ENCODE measurements at regions not wholly inside any gene's neighbourhood (a gene's known extent, or its start where the extent isn't known, plus 50 kb on each side); places are given as distances from the start of the nearest gene placed in this dataset.

- Mint-ChIP-seq H3K27me3 (no peaks in the 10 kb centered on the region), H3K36me3 (no peaks in the 10 kb centered on the region), H3K9me3 (peaks cover 0 to 21% (median 5%) of the 10 kb centered on the region in 7 donors), H3K27ac (no peak overlapping the region), H3K4me1 (no peaks in the 10 kb centered on the region), H3K4me3 (no peak overlapping the region)
- Histone ChIP-seq H3K4me1 (ENCODE audit: control insufficient read depth, insufficient read depth, low read length, poor library complexity, severe bottlenecking) (no peaks in the 10 kb centered on the region), H3K36me3 (ENCODE audit: control insufficient read depth, insufficient read depth, low read length) (no peaks in the 10 kb centered on the region), H3K4me3 (ENCODE audit: low read depth, low read length) (no peak overlapping the region), H3K27me3 (ENCODE audit: control insufficient read depth, insufficient read depth, low read length) (no peaks in the 10 kb centered on the region), H3K27ac (ENCODE audit: insufficient read depth, low read length, poor library complexity, severe bottlenecking) (no peak overlapping the region), H3K9me3 (ENCODE audit: control insufficient read depth in 2 of 2, low read length in 2 of 2) (peaks cover 0 to 2% of the 10 kb centered on the region in 2 experiments)
- ATAC-seq (ENCODE audit: low read depth in 2 of 2) (no peak), DNase-seq (no peak)
Measured at GRCh38 chr5:120923026-120923425, 458.9 kb downstream of the PRR16 start.

DNA sequence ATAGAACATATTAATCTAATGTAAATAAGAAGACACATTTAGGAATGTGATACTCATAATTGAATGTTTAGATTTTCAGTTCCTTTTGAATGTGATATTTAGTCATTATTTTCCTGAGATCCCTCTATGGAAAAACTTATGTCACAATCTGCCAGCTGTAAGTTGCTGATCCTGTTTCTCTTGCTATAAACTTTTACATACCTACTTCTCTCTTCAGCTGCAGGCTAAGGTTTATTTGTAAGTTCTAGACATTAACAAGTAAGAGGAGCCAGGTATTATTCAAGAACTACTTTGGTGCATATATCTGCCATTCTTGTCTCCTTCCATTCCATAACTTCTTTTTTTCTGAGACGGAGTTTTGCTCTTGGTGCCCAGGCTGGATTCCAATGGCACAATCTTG lies 462.4 kb downstream of the PRR16 start:
- ATAC-seq (ENCODE audit: low read depth in 2 of 2) = no peak
- Histone ChIP-seq H3K27me3 (ENCODE audit: control insufficient read depth, insufficient read depth, low read length) (no peaks in the 10 kb centered on the region), H3K27ac (ENCODE audit: insufficient read depth, low read length, poor library complexity, severe bottlenecking) (no peak overlapping the region), H3K9me3 (ENCODE audit: control insufficient read depth in 2 of 2, low read length in 2 of 2) (peaks cover 0 to 2% of the 10 kb centered on the region in 2 experiments), H3K4me3 (ENCODE audit: low read depth, low read length) (no peak overlapping the region), H3K36me3 (ENCODE audit: control insufficient read depth, insufficient read depth, low read length) (no peaks in the 10 kb centered on the region), H3K4me1 (ENCODE audit: control insufficient read depth, insufficient read depth, low read length, poor library complexity, severe bottlenecking) (no peaks in the 10 kb centered on the region)
- Mint-ChIP-seq H3K4me1 (no peaks in the 10 kb centered on the region), H3K36me3 (no peaks in the 10 kb centered on the region), H3K4me3 (no peak overlapping the region), H3K9me3 (peaks cover 0 to 17% (median 3%) of the 10 kb centered on the region in 7 donors), H3K27ac (no peak overlapping the region), H3K27me3 (no peaks in the 10 kb centered on the region)
- no peak for DNase-seq

- Histone ChIP-seq H3K4me3 (ENCODE audit: low read depth, low read length) (no peak overlapping the region), H3K9me3 (ENCODE audit: control insufficient read depth in 2 of 2, low read length in 2 of 2) (peaks cover 0 to 2% of the 10 kb centered on the region in 2 experiments), H3K27ac (ENCODE audit: insufficient read depth, low read length, poor library complexity, severe bottlenecking) (no peak overlapping the region), H3K4me1 (ENCODE audit: control insufficient read depth, insufficient read depth, low read length, poor library complexity, severe bottlenecking) (no peaks in the 10 kb centered on the region), H3K27me3 (ENCODE audit: control insufficient read depth, insufficient read depth, low read length) (no peaks in the 10 kb centered on the region), H3K36me3 (ENCODE audit: control insufficient read depth, insufficient read depth, low read length) (no peaks in the 10 kb centered on the region)
- H3K9me3 Mint-ChIP-seq = peaks cover 5 to 22% (median 6%) of the 10 kb centered on the region in 7 donors
- DNase-seq = no peak
- H3K36me3 Mint-ChIP-seq = no peaks in the 10 kb centered on the region
- no peaks in the 10 kb centered on the region for H3K27me3 Mint-ChIP-seq
- H3K4me1 Mint-ChIP-seq = no peaks in the 10 kb centered on the region
- ATAC-seq (ENCODE audit: low read depth in 2 of 2) = no peak
- no peak overlapping the region for H3K4me3 Mint-ChIP-seq
- H3K27ac Mint-ChIP-seq = no peak overlapping the region
Measured at GRCh38 chr5:120927950-120928530, 463.9 kb downstream of the PRR16 start.

DNA sequence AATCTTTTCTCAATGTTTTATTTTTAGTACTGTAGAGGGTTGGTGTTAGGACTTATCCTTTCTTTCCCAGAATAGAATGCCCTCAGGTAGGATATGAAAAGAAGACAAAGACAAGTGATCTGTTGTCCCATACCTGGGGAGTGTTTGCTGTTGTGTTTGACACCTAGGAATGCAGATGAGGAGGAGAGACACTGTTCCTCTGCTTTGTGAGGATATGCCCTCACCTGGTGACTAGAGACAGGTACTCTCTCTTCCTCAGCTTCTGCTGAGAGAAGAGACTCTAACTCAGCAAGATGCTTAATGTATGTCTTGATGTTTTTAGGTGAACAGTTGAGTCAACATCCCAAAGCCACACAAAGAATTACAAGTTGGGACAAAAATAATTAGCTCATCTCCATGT lies 468.4 kb downstream of the PRR16 start:
- no peak overlapping the region for H3K27ac ChIP-seq (ENCODE audit: insufficient read depth, low read length, poor library complexity, severe bottlenecking)
- Mint-ChIP-seq H3K27ac (no peak overlapping the region), H3K27me3 (no peaks in the 10 kb centered on the region), H3K4me1 (no peaks in the 10 kb centered on the region), H3K9me3 (peaks cover 0 to 16% (median 6%) of the 10 kb centered on the region in 7 donors), H3K36me3 (no peaks in the 10 kb centered on the region), H3K4me3 (no peak overlapping the region)
- H3K4me1 ChIP-seq (ENCODE audit: control insufficient read depth, insufficient read depth, low read length, poor library complexity, severe bottlenecking) = no peaks in the 10 kb centered on the region
- H3K36me3 ChIP-seq (ENCODE audit: control insufficient read depth, insufficient read depth, low read length) = no peaks in the 10 kb centered on the region
- H3K9me3 ChIP-seq (ENCODE audit: control insufficient read depth in 2 of 2, low read length in 2 of 2) = no peaks in the 10 kb centered on the region
- DNase-seq = no peak
- ATAC-seq (ENCODE audit: low read depth in 2 of 2) = no peak
- no peak overlapping the region for H3K4me3 ChIP-seq (ENCODE audit: low read depth, low read length)
- H3K27me3 ChIP-seq (ENCODE audit: control insufficient read depth, insufficient read depth, low read length) = no peaks in the 10 kb centered on the region

GRCh38 chr5:120934031-120934430 lies 469.9 kb downstream of the PRR16 start:
- Mint-ChIP-seq H3K27me3 (no peaks in the 10 kb centered on the region), H3K4me1 (no peaks in the 10 kb centered on the region), H3K9me3 (peaks cover 0 to 16% (median 8%) of the 10 kb centered on the region in 7 donors), H3K4me3 (no peak overlapping the region), H3K27ac (no peak overlapping the region), H3K36me3 (no peaks in the 10 kb centered on the region)
- H3K9me3 ChIP-seq (ENCODE audit: control insufficient read depth in 2 of 2, low read length in 2 of 2) = no peaks in the 10 kb centered on the region
- H3K27me3 ChIP-seq (ENCODE audit: control insufficient read depth, insufficient read depth, low read length) = no peaks in the 10 kb centered on the region
- H3K36me3 ChIP-seq (ENCODE audit: control insufficient read depth, insufficient read depth, low read length) = no peaks in the 10 kb centered on the region
- no peak overlapping the region for H3K27ac ChIP-seq (ENCODE audit: insufficient read depth, low read length, poor library complexity, severe bottlenecking)
- DNase-seq (no peak), ATAC-seq (ENCODE audit: low read depth in 2 of 2) (no peak)
- no peak overlapping the region for H3K4me3 ChIP-seq (ENCODE audit: low read depth, low read length)
- no peaks in the 10 kb centered on the region for H3K4me1 ChIP-seq (ENCODE audit: control insufficient read depth, insufficient read depth, low read length, poor library complexity, severe bottlenecking)

GRCh38 chr5:120936652-120937051 lies 472.6 kb downstream of the PRR16 start:
- Mint-ChIP-seq H3K9me3 (peaks cover 0 to 16% (median 8%) of the 10 kb centered on the region in 7 donors), H3K4me3 (no peak overlapping the region), H3K36me3 (no peaks in the 10 kb centered on the region), H3K27me3 (no peaks in the 10 kb centered on the region), H3K4me1 (no peaks in the 10 kb centered on the region), H3K27ac (no peak overlapping the region)
- H3K27me3 ChIP-seq (ENCODE audit: control insufficient read depth, insufficient read depth, low read length) = no peaks in the 10 kb centered on the region
- H3K4me1 ChIP-seq (ENCODE audit: control insufficient read depth, insufficient read depth, low read length, poor library complexity, severe bottlenecking) = no peaks in the 10 kb centered on the region
- no peak for DNase-seq
- no peaks in the 10 kb centered on the region for H3K36me3 ChIP-seq (ENCODE audit: control insufficient read depth, insufficient read depth, low read length)
- no peaks in the 10 kb centered on the region for H3K9me3 ChIP-seq (ENCODE audit: control insufficient read depth in 2 of 2, low read length in 2 of 2)
- H3K4me3 ChIP-seq (ENCODE audit: low read depth, low read length) = no peak overlapping the region
- no peak overlapping the region for H3K27ac ChIP-seq (ENCODE audit: insufficient read depth, low read length, poor library complexity, severe bottlenecking)
- ATAC-seq (ENCODE audit: low read depth in 2 of 2) = no peak

DNA sequence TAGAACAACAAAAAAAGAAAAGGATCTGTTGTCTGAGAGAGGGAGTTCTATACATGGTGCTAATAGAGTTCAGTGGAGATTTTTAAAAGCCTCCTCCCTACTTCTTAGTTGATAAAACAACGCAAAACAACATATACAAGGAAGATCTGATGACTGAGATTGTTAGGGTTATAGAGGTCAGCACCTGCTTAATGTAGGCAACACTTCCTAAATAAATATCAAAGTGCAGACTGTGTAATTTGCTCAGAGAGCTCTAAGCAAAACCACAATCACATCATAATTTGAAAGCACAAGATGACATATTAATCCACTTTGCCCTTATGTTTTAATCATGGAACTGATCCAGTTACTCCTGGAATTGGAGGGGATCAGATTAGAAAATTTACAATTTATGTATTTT lies 474.5 kb downstream of the PRR16 start:
- Histone ChIP-seq H3K36me3 (ENCODE audit: control insufficient read depth, insufficient read depth, low read length) (no peaks in the 10 kb centered on the region), H3K4me1 (ENCODE audit: control insufficient read depth, insufficient read depth, low read length, poor library complexity, severe bottlenecking) (no peaks in the 10 kb centered on the region), H3K4me3 (ENCODE audit: low read depth, low read length) (no peak overlapping the region), H3K27me3 (ENCODE audit: control insufficient read depth, insufficient read depth, low read length) (no peaks in the 10 kb centered on the region), H3K27ac (ENCODE audit: insufficient read depth, low read length, poor library complexity, severe bottlenecking) (no peak overlapping the region), H3K9me3 (ENCODE audit: control insufficient read depth in 2 of 2, low read length in 2 of 2) (no peaks in the 10 kb centered on the region)
- Mint-ChIP-seq H3K4me1 (no peaks in the 10 kb centered on the region), H3K36me3 (no peaks in the 10 kb centered on the region), H3K27ac (no peak overlapping the region), H3K9me3 (peaks cover 0 to 12% (median 5%) of the 10 kb centered on the region in 7 donors), H3K4me3 (no peak overlapping the region), H3K27me3 (no peaks in the 10 kb centered on the region)
- no peak for DNase-seq
- ATAC-seq (ENCODE audit: low read depth in 2 of 2) = no peak

DNA sequence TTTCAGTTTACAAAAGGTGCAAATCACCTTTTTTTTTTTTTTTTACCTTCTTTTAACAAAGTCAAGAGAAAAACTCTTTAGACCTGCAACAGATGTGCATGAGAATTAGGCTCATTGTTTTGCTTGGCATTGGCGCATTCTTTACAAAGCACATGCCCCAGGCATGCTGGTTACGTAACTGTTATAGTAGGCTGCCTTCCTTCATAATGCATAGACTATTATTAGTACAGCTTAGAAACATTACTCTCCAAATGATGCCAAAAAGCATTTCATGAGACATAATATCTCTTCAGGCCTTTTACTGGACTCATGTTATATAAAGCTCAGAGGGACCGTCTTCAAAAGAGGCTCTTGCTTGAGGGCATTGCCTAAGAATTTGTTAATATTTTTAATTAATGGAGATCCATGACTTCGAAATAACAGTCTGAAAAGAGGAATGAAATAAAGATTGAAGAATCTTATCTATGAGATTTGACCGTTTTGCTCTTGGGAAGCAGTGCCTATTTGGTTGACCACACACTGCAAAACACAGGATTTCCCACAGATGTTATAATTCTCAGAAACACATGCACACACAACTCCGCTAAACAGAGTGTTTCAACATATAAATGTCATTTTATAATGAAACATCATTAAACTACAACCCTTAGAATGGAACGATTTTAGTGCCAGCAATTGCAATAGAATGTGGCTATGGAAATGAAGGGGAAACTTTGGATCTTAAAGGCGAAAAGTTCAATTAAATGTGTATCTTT lies 478.7 kb downstream of the PRR16 start:
- Mint-ChIP-seq H3K4me1 (no peaks in the 10 kb centered on the region), H3K4me3 (no peak overlapping the region), H3K36me3 (no peaks in the 10 kb centered on the region), H3K27me3 (no peaks in the 10 kb centered on the region), H3K9me3 (peaks cover 0 to 6% (median 3%) of the 10 kb centered on the region in 7 donors), H3K27ac (no peak overlapping the region)
- no peak overlapping the region for H3K4me3 ChIP-seq (ENCODE audit: low read depth, low read length)
- ATAC-seq (ENCODE audit: low read depth in 2 of 2) (no peak), DNase-seq (no peak)
- H3K36me3 ChIP-seq (ENCODE audit: control insufficient read depth, insufficient read depth, low read length) = no peaks in the 10 kb centered on the region
- H3K27ac ChIP-seq (ENCODE audit: insufficient read depth, low read length, poor library complexity, severe bottlenecking) = no peak overlapping the region
- no peaks in the 10 kb centered on the region for H3K4me1 ChIP-seq (ENCODE audit: control insufficient read depth, insufficient read depth, low read length, poor library complexity, severe bottlenecking)
- no peaks in the 10 kb centered on the region for H3K9me3 ChIP-seq (ENCODE audit: control insufficient read depth in 2 of 2, low read length in 2 of 2)
- no peaks in the 10 kb centered on the region for H3K27me3 ChIP-seq (ENCODE audit: control insufficient read depth, insufficient read depth, low read length)
